SU-DHL-6 (cell line): ENCODE measurements at regions not wholly inside any gene's neighbourhood (a gene's known extent, or its start where the extent isn't known, plus 50 kb on each side); places are given as distances from the start of the nearest gene placed in this dataset.

Experiments used
- H2AFZ ChIP-seq: fragments of 200-600 bp; sonication (generic); 2 replicates; pipeline ENCODE4 v1.6.1; 2014; ENCODE audit warnings: low read depth, mild to moderate bottlenecking, moderate library complexity, mixed read lengths, antibody characterized with exemption, low read length; ENCODE audit not compliant: severe bottlenecking
- H3F3A ChIP-seq: fragments of 200-600 bp; shearing (Covaris generic); 2 replicates; pipeline ENCODE4 v1.6.0; 2016; ENCODE audit warnings: antibody characterized with exemption, mild to moderate bottlenecking; ENCODE audit not compliant: insufficient read depth
- H3K27ac ChIP-seq: fragments of 200-600 bp; sonication (generic); 2 replicates; pipeline ENCODE4 v1.5.1; 2016; ENCODE audit warnings: low read depth, mild to moderate bottlenecking, low read length, moderate library complexity, mixed read lengths
- H3K27me3 ChIP-seq: fragments of 200-600 bp; sonication (generic), shearing (Covaris generic); 2 replicates; pipeline ENCODE4 v1.6.0; 2014; ENCODE audit warnings: mild to moderate bottlenecking, low read length
- H3K36me3 ChIP-seq: fragments of 200-600 bp; sonication (generic); 2 replicates; pipeline ENCODE4 v1.6.1; 2014; ENCODE audit warnings: mild to moderate bottlenecking, low read length, mixed read lengths
- H3K4me2 ChIP-seq: fragments of 300-600, 200-600 bp; shearing (Covaris generic), sonication (generic); 2 replicates; pipeline ENCODE4 v1.6.0; 2014; ENCODE audit warnings: low read length, low read depth, mild to moderate bottlenecking; ENCODE audit not compliant: poor library complexity, severe bottlenecking
- H3K4me3 ChIP-seq: fragments of 200-600 bp; sonication (generic); 2 replicates; pipeline ENCODE4 v1.5.1; 2014; ENCODE audit warnings: antibody characterized with exemption, low read length, mild to moderate bottlenecking, mixed read lengths; ENCODE audit not compliant: insufficient read depth, poor library complexity, severe bottlenecking
- H3K79me2 ChIP-seq: fragments of 200-600 bp; sonication (generic); 2 replicates; pipeline ENCODE4 v1.6.1; 2014; ENCODE audit warnings: mild to moderate bottlenecking, low read length, moderate library complexity; ENCODE audit not compliant: insufficient read depth
- H3K9ac ChIP-seq: fragments of 200-600 bp; sonication (generic); 2 replicates; pipeline ENCODE4 v1.7.0; 2014; ENCODE audit warnings: mild to moderate bottlenecking, low read length
- H3K9me2 ChIP-seq: fragments of 200-600 bp; sonication (generic); replicated peaks from 2 replicates; pipeline ENCODE4 v1.6.1; 2014; ENCODE audit warnings: low read length; ENCODE audit not compliant: insufficient read depth
- H3K9me3 ChIP-seq: fragments of 200-600 bp; sonication (generic); 2 replicates; pipeline ENCODE4 v1.6.1; 2014; ENCODE audit warnings: low read length, mixed read lengths; ENCODE audit not compliant: insufficient read depth
- H4K20me1 ChIP-seq: fragments of 200-600 bp; sonication (generic); 2 replicates; pipeline ENCODE4 v1.6.1; 2014; ENCODE audit warnings: low read depth, mild to moderate bottlenecking, antibody characterized with exemption, low read length, moderate library complexity, mixed read lengths
- EZH2phosphoT487 ChIP-seq: fragments of 200-600 bp; sonication (generic), shearing (Covaris generic); conservative IDR thresholded peaks from 2 replicates; pipeline ENCODE4 v1.6.1; 2018; ENCODE audit warnings: mild to moderate bottlenecking, antibody characterized with exemption, low read length, moderate library complexity, mixed read lengths
- TF ChIP-seq, protein P1 (sequence below): fragments of 200-600 bp; sonication (generic); IDR thresholded peaks from one replicate; pipeline ENCODE4 v1.5.1; 2017; ENCODE audit warnings: antibody characterized with exemption, mild to moderate bottlenecking, low read length, moderate library complexity; ENCODE audit not compliant: insufficient read depth, poor library complexity, severe bottlenecking

DNA sequence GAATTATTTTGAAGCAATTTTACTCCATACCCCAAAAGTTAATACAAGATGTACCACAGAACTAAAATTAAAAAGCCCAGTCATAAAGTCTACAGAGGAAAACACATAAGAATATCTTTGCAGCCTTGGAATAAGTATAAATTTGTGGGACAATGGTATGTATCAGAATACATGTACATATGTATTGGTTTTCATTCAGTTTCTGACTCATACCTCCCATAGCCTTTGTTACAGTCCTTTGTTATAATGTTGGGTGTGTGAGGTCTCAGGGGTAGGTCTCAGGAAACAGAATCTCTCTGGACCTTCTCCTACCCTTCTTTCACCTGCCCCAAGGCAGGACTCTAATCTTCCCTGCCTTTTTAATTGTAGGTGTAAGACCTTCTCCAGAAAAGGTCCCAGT, 1370.7 kb upstream of the CDH2 start:
- no peaks in the 10 kb centered on the region for H3K9me2 ChIP-seq
- no peaks in the 10 kb centered on the region for H3K36me3 ChIP-seq
- H3K4me2 ChIP-seq: no peak overlapping the region
- no peaks in the 10 kb centered on the region for H3K79me2 ChIP-seq
- no peak overlapping the region for H2AFZ ChIP-seq
- H3K27ac ChIP-seq: no peak overlapping the region
- H4K20me1 ChIP-seq: no peaks in the 10 kb centered on the region
- H3K27me3 ChIP-seq: no peaks in the 10 kb centered on the region
- H3F3A ChIP-seq: no peaks in the 10 kb centered on the region
- H3K9me3 ChIP-seq: no peaks in the 10 kb centered on the region
- no peak overlapping the region for H3K9ac ChIP-seq
- H3K4me3 ChIP-seq: no peak overlapping the region
- TF ChIP-seq EZH2phosphoT487: no peak
- TF ChIP-seq, protein P1, sequence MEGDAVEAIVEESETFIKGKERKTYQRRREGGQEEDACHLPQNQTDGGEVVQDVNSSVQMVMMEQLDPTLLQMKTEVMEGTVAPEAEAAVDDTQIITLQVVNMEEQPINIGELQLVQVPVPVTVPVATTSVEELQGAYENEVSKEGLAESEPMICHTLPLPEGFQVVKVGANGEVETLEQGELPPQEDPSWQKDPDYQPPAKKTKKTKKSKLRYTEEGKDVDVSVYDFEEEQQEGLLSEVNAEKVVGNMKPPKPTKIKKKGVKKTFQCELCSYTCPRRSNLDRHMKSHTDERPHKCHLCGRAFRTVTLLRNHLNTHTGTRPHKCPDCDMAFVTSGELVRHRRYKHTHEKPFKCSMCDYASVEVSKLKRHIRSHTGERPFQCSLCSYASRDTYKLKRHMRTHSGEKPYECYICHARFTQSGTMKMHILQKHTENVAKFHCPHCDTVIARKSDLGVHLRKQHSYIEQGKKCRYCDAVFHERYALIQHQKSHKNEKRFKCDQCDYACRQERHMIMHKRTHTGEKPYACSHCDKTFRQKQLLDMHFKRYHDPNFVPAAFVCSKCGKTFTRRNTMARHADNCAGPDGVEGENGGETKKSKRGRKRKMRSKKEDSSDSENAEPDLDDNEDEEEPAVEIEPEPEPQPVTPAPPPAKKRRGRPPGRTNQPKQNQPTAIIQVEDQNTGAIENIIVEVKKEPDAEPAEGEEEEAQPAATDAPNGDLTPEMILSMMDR: no peak

DNA sequence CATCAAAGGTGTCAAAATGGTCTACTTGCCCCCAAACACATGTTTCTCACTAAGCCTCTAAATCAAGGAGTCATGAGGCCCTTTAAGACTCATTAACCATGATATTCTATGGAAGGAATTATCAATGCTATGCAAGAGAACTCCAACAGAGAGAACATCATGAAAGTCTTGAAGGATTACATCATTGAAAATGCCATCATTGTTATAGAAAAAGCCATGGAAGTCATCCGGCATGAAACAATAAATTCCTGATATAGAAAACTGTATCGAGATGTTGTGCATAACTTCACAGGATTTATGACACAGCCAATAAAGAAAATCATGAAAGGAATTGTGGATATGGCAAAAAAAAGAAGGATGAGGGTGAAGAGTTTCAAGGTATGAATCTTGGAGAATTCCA, 1363.6 kb upstream of the CDH2 start:
- Histone ChIP-seq H2AFZ (no peak overlapping the region), H3K4me2 (no peak overlapping the region), H3K9me3 (peaks cover 6% of the 10 kb centered on the region; the same call in 1 of the 2 replicates), H3K9me2 (0 out of 2 replicates have a peak, but pooled peaks cover 7% of the 10 kb centered on the region), H3K27ac (no peak overlapping the region), H3K27me3 (no peaks in the 10 kb centered on the region), H3K9ac (no peak overlapping the region), H3F3A (no peaks in the 10 kb centered on the region), H3K4me3 (no peak overlapping the region), H4K20me1 (no peaks in the 10 kb centered on the region), H3K79me2 (no peaks in the 10 kb centered on the region), H3K36me3 (no peaks in the 10 kb centered on the region)
- TF ChIP-seq EZH2phosphoT487: no peak
- TF ChIP-seq, protein P1: no peak

DNA sequence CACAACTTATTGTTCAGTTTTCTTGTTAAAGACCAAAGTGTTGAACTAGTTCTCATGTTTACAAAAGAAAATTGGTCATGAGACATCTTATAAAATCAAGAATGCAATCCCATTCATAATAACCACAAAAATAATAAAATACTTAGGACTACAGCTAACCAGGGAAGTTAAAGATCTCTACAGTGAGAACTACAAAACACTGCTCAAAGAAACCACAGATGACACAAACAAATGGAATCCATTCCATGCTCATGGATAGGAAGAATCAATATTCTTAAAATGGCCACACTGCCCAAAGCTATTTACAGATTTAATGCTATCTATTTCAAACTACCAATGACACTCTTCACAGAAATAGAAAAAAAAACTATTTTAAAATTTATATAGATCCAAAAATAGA, 1354.8 kb upstream of the CDH2 start:
- Histone ChIP-seq H3K27me3 (no peaks in the 10 kb centered on the region), H3F3A (no peaks in the 10 kb centered on the region), H3K9me2 (no peaks in the 10 kb centered on the region), H4K20me1 (no peaks in the 10 kb centered on the region), H3K4me2 (no peak overlapping the region), H3K9me3 (peaks cover 6% of the 10 kb centered on the region; the same call in 1 of the 2 replicates), H3K36me3 (no peaks in the 10 kb centered on the region), H3K9ac (no peak overlapping the region), H3K79me2 (no peaks in the 10 kb centered on the region), H3K4me3 (no peak overlapping the region), H2AFZ (no peak overlapping the region), H3K27ac (no peak overlapping the region)
- TF ChIP-seq, protein P1: no peak
- TF ChIP-seq EZH2phosphoT487: no peak
